C4-2B (cell line): ENCODE measurements at regions not wholly inside any gene's neighbourhood (a gene's known extent, or its start where the extent isn't known, plus 50 kb on each side); places are given as distances from the start of the nearest gene placed in this dataset.

ENCODE experiments used
- H3K27ac ChIP-seq: fragments of 450-650 bp; 2 replicates; pipeline ENCODE4 v1.5.1; 2017
- CTCF ChIP-seq: fragments of 450-650 bp; conservative IDR thresholded peaks from 2 replicates; pipeline ENCODE4 v1.5.1; 2017; ENCODE audit warnings: mild to moderate bottlenecking
- ZFX ChIP-seq: fragments of 450-650 bp; IDR thresholded peaks from 2 replicates; pipeline ENCODE4 v1.6.1; 2017

- no peak for TF ChIP-seq ZFX
- no peak for TF ChIP-seq CTCF
- no peak overlapping the region for H3K27ac ChIP-seq
These were observed 317.3 kb downstream of the TLE3 start for GRCh38 chr15:69780374-69780773.

DNA sequence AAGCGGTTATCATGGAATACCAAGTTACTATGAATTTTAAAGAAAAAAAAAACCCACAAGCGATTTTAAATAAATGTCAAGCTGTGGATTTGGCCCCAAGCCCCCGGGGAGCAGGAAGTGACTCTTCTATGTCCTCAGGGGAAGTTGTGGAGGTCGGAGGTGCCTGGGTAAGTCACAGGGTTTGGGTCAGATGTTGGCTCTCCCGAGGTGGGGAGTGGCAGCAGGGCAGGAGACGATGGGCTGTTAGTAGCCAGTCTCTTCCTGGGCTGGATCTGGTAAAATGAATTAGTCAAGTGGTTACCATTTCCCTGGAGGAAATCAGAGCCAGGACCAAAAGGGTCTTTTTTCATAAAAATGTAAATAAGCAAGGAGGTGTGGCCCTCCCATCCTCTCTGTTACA is 316.7 kb downstream of the TLE3 start:
- TF ChIP-seq CTCF = no peak
- TF ChIP-seq ZFX = no peak
- no peak overlapping the region for H3K27ac ChIP-seq

GRCh38 chr15:69781411-69782125 is 316.1 kb downstream of the TLE3 start:
- H3K27ac ChIP-seq = no peak overlapping the region
- TF ChIP-seq CTCF (no peak), ZFX (no peak)

- no peak overlapping the region for H3K27ac ChIP-seq
- TF ChIP-seq CTCF = no peak
- TF ChIP-seq ZFX = no peak
These were observed 315.5 kb downstream of the TLE3 start for GRCh38 chr15:69782139-69782658.

DNA sequence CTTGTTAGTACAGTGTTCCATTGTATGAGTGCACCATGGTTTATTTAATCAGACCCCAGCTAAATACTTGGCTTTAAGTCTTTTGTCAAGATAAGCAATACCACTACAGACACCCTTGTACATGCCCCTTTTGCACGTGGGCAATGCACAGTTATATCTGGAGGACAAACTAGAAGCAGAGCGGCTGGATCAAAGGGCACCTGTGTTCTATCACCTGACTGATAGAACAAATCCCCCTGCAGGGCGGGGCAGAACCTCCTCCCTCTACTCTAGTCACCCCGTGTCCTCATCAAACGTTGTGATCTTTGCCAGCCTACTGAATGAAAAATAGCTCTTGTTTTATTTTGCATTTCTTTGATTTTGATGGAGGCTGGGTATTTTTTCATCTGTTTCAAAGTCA is 314.9 kb downstream of the TLE3 start:
- H3K27ac ChIP-seq = no peak overlapping the region
- TF ChIP-seq CTCF (no peak), ZFX (no peak)

- TF ChIP-seq ZFX (no peak), CTCF (no peak)
- H3K27ac ChIP-seq = no peak overlapping the region
These were observed 314.5 kb downstream of the TLE3 start for GRCh38 chr15:69783211-69783610.

DNA sequence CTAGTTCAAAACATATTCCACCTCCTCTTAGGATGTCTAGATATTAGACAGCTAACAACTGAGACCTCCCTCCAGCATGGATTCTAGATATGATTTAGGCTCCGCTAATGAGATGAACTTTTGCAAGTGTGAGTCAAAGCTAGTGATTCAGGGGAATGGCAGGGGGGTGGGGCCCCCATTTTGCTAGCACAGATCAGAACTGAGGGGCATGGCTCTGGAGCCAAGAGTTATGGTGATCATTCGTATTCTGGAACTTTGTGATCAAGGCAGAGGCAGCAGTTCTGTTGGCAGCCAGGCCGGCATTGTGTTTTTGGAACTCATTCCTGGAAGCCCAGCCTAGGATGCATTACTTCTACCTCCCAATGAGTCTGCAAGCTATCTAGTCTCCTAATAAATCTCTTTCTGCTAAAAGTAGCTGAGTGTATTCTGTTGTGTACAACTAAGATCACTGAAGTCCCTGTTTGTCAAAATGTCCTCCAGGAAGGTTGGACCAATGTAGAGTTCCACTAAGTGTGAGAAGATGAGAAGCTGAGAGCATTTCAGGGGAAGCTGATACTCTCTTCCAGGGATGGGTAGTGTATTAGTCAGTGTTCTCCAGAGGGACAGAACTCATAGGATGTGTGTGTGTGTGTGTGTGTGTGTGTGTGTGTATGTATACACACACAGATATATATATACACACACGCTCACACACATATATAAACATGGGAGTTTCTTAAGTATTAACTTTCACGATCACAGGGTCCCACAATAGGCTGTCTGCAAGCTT is 312.7 kb downstream of the TLE3 start:
- TF ChIP-seq CTCF (no peak), ZFX (no peak)
- H3K27ac ChIP-seq = no peak overlapping the region
